ENCODE measurements at regions not wholly inside any gene's neighbourhood (a gene's known extent, or its start where the extent isn't known, plus 50 kb on each side); places are given as distances from the start of the nearest gene placed in this dataset.

- no peaks in the 10 kb centered on the region for H4K20me1 ChIP-seq (ENCODE audit: low read length)
- no peak overlapping the region for H3K9ac ChIP-seq (ENCODE audit: low read length)
- no peaks in the 10 kb centered on the region for H3K9me2 ChIP-seq (replicated peaks; ENCODE audit: low read length)
- intact Hi-C loops (cut with micrococcal nuclease), result no loop called here
- no peak overlapping the region for H3K4me3 ChIP-seq (ENCODE audit: low read length)
- no peak for TF ChIP-seq EZH2 (IDR thresholded peaks at IDR 0.05; ENCODE audit: low read length, unreplicated experiment)
- TF ChIP-seq CTCF (conservative IDR thresholded peaks at IDR 0.05; ENCODE audit: low read depth, low read length), result no peak
- TF ChIP-seq EZH2phosphoT487 (IDR thresholded peaks at IDR 0.05; ENCODE audit: borderline replicate concordance, low read length), result no peak
- BruUV-seq (replicated peaks), result no TSS peak
- H3K27ac ChIP-seq (ENCODE audit: low read length), result no peak overlapping the region
- H2AFZ ChIP-seq (ENCODE audit: low read length), result no peak overlapping the region
- no peak for DNase-seq
- H3K79me2 ChIP-seq (ENCODE audit: low read length), result no peaks in the 10 kb centered on the region
- no peaks in the 10 kb centered on the region for H3K36me3 ChIP-seq (ENCODE audit: low read depth, low read length)
- CTCF ChIA-PET, result no interaction called here
- H3K4me2 ChIP-seq (ENCODE audit: low read length), result no peak overlapping the region
- no peak for ATAC-seq
- POLR2A ChIA-PET (ENCODE audit: unreplicated experiment), result no interaction called here
- no peaks in the 10 kb centered on the region for H3K4me1 ChIP-seq (ENCODE audit: insufficient read depth, low read length)
- H3F3A ChIP-seq (ENCODE audit: low read length, unreplicated experiment), result no peaks in the 10 kb centered on the region
- no peaks in the 10 kb centered on the region for H3K9me3 ChIP-seq (ENCODE audit: low read length)
- no peaks in the 10 kb centered on the region for H3K27me3 ChIP-seq (ENCODE audit: low read length)
Observed at GRCh38 chr16:6104428-6104827, 1006.8 kb upstream of the EEF2KMT start.

- ChIA-PET CTCF (no interaction called here), POLR2A (ENCODE audit: unreplicated experiment) (no interaction called here)
- DNase-seq (no peak), ATAC-seq (no peak)
- H4K20me1 ChIP-seq (ENCODE audit: low read length), result no peaks in the 10 kb centered on the region
- H3K27me3 ChIP-seq (ENCODE audit: low read length), result no peaks in the 10 kb centered on the region
- H3K9ac ChIP-seq (ENCODE audit: low read length), result no peak overlapping the region
- H3K4me3 ChIP-seq (ENCODE audit: low read length), result no peak overlapping the region
- BruUV-seq (replicated peaks), result no TSS peak
- H3K79me2 ChIP-seq (ENCODE audit: low read length), result no peaks in the 10 kb centered on the region
- H3K9me3 ChIP-seq (ENCODE audit: low read length), result no peaks in the 10 kb centered on the region
- H3F3A ChIP-seq (ENCODE audit: low read length, unreplicated experiment), result no peaks in the 10 kb centered on the region
- no peaks in the 10 kb centered on the region for H3K36me3 ChIP-seq (ENCODE audit: low read depth, low read length)
- H3K4me1 ChIP-seq (ENCODE audit: insufficient read depth, low read length), result no peaks in the 10 kb centered on the region
- H3K27ac ChIP-seq (ENCODE audit: low read length), result no peak overlapping the region
- H3K4me2 ChIP-seq (ENCODE audit: low read length), result no peak overlapping the region
- intact Hi-C loops (cut with micrococcal nuclease), result no loop called here
- no peak overlapping the region for H2AFZ ChIP-seq (ENCODE audit: low read length)
- TF ChIP-seq EZH2 (IDR thresholded peaks at IDR 0.05; ENCODE audit: low read length, unreplicated experiment) (no peak), EZH2phosphoT487 (IDR thresholded peaks at IDR 0.05; ENCODE audit: borderline replicate concordance, low read length) (no peak), CTCF (conservative IDR thresholded peaks at IDR 0.05; ENCODE audit: low read depth, low read length) (no peak)
- H3K9me2 ChIP-seq (replicated peaks; ENCODE audit: low read length), result no peaks in the 10 kb centered on the region
Observed at GRCh38 chr16:6103561-6103960, 1006.0 kb upstream of the EEF2KMT start.

GRCh38 chr16:6099102-6099501 lies 1001.5 kb upstream of the EEF2KMT start:
- Histone ChIP-seq H3F3A (ENCODE audit: low read length, unreplicated experiment) (no peaks in the 10 kb centered on the region), H3K27ac (ENCODE audit: low read length) (no peak overlapping the region), H3K4me1 (ENCODE audit: insufficient read depth, low read length) (no peaks in the 10 kb centered on the region), H3K79me2 (ENCODE audit: low read length) (no peaks in the 10 kb centered on the region), H3K9ac (ENCODE audit: low read length) (no peak overlapping the region), H3K4me2 (ENCODE audit: low read length) (no peak overlapping the region), H2AFZ (ENCODE audit: low read length) (no peak overlapping the region), H3K27me3 (ENCODE audit: low read length) (no peaks in the 10 kb centered on the region), H3K36me3 (ENCODE audit: low read depth, low read length) (no peaks in the 10 kb centered on the region), H4K20me1 (ENCODE audit: low read length) (no peaks in the 10 kb centered on the region), H3K9me3 (ENCODE audit: low read length) (no peaks in the 10 kb centered on the region), H3K4me3 (ENCODE audit: low read length) (no peak overlapping the region), H3K9me2 (replicated peaks; ENCODE audit: low read length) (no peaks in the 10 kb centered on the region)
- intact Hi-C loops (cut with micrococcal nuclease), result no loop called here
- no peak for ATAC-seq
- ChIA-PET CTCF (no interaction called here), POLR2A (ENCODE audit: unreplicated experiment) (no interaction called here)
- no peak for TF ChIP-seq EZH2phosphoT487 (IDR thresholded peaks at IDR 0.05; ENCODE audit: borderline replicate concordance, low read length)
- no peak for TF ChIP-seq CTCF (conservative IDR thresholded peaks at IDR 0.05; ENCODE audit: low read depth, low read length)
- TF ChIP-seq EZH2 (IDR thresholded peaks at IDR 0.05; ENCODE audit: low read length, unreplicated experiment), result no peak
- no peak for DNase-seq
- no TSS peak for BruUV-seq (replicated peaks)
